ENCODE measurements at regions not wholly inside any gene's neighbourhood (a gene's known extent, or its start where the extent isn't known, plus 50 kb on each side); places are given as distances from the start of the nearest gene placed in this dataset.

GRCh38 chr16:65284626-65285025 lies 162.8 kb upstream of the CDH11 start:
- 26% methylated on average over 6 of the region's 8 CpGs for WGBS (ENCODE audit: insufficient coverage)
- Histone ChIP-seq H3K4me1 (ENCODE audit: control insufficient read depth, insufficient read depth, low read length) (peaks cover 14% of the 10 kb centered on the region), H3K9me3 (replicated peaks; ENCODE audit: control insufficient read depth, low read depth, low read length) (no peaks in the 10 kb centered on the region), H3K36me3 (ENCODE audit: control insufficient read depth, insufficient read depth, low read length) (no peaks in the 10 kb centered on the region), H3K27ac (ENCODE audit: low read length) (no peak overlapping the region), H3K4me3 (ENCODE audit: low read length) (no peak overlapping the region), H3K27me3 (ENCODE audit: control insufficient read depth, insufficient read depth, low read length) (no peaks in the 10 kb centered on the region)
- peak; percentile 33 for DNase-seq

DNA sequence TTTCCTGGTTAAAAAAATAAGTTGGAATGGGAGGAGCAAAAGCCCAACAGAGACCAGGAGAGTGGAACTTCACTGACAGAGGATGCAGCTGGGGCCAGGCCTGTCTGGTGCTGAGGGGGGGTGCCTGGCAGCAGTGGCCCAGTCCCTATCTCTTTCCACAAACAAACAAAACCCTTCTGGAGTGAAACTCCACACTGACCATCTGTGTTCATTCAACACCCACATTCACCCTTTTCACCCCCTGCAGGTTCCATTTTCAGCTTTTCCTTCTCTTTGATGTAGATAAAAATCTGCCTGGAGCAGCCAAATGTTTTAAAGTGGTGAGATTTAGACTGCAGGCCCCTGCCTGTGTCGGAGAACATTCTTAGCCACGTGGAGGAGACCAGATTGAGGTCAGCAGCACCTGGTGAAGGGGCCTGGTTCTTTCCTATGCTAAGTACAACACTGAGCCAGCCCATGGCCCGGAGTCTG lies 161.4 kb upstream of the CDH11 start:
- peaks cover 14% of the 10 kb centered on the region for H3K4me1 ChIP-seq (ENCODE audit: control insufficient read depth, insufficient read depth, low read length)
- peak; percentile 30 for DNase-seq
- H3K27me3 ChIP-seq (ENCODE audit: control insufficient read depth, insufficient read depth, low read length) = no peaks in the 10 kb centered on the region
- no peaks in the 10 kb centered on the region for H3K36me3 ChIP-seq (ENCODE audit: control insufficient read depth, insufficient read depth, low read length)
- no peak overlapping the region for H3K4me3 ChIP-seq (ENCODE audit: low read length)
- no peaks in the 10 kb centered on the region for H3K9me3 ChIP-seq (replicated peaks; ENCODE audit: control insufficient read depth, low read depth, low read length)
- WGBS (ENCODE audit: insufficient coverage) = 36% methylated on average over 2 of the region's 3 CpGs
- H3K27ac ChIP-seq (ENCODE audit: low read length) = no peak overlapping the region

GRCh38 chr16:65281586-65281985 lies 159.7 kb upstream of the CDH11 start:
- Histone ChIP-seq H3K4me3 (ENCODE audit: low read length) (no peak overlapping the region), H3K9me3 (replicated peaks; ENCODE audit: control insufficient read depth, low read depth, low read length) (no peaks in the 10 kb centered on the region), H3K27ac (ENCODE audit: low read length) (no peak overlapping the region), H3K36me3 (ENCODE audit: control insufficient read depth, insufficient read depth, low read length) (no peaks in the 10 kb centered on the region), H3K4me1 (ENCODE audit: control insufficient read depth, insufficient read depth, low read length) (peaks cover 12% of the 10 kb centered on the region), H3K27me3 (ENCODE audit: control insufficient read depth, insufficient read depth, low read length) (no peaks in the 10 kb centered on the region)
- no peak for DNase-seq
- WGBS (ENCODE audit: insufficient coverage) = no CpG with 5 or more reads among the region's 2 CpGs

- 64% methylated on average over 4 of the region's 8 CpGs for WGBS (ENCODE audit: insufficient coverage)
- no peak for DNase-seq
- H3K4me1 ChIP-seq (ENCODE audit: control insufficient read depth, insufficient read depth, low read length) = peaks cover 12% of the 10 kb centered on the region
Observed at GRCh38 chr16:65280845-65281512, 159.1 kb upstream of the CDH11 start.

DNA sequence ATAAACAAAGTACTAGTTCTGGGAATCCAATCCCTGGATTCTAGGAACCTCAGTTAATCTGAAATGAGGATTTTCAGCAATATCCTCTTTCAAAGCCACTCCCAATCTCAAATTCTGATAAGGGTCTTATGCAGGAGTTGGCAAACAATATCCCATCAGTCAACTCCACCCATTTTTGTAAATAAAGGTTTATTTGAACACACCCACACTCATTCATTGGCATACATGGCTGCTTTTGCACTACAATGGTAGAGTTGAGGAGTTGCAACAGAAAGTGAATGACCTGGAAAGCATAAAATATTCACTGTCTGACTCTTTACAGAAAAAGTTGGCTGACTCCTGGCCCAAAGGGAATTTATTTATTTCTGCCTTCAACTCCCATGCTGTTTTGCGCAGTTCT lies 157.7 kb upstream of the CDH11 start:
- H3K36me3 ChIP-seq (ENCODE audit: control insufficient read depth, insufficient read depth, low read length) = no peaks in the 10 kb centered on the region
- H3K27ac ChIP-seq (ENCODE audit: low read length) = no peak overlapping the region
- H3K27me3 ChIP-seq (ENCODE audit: control insufficient read depth, insufficient read depth, low read length) = no peaks in the 10 kb centered on the region
- no peak for DNase-seq
- no peaks in the 10 kb centered on the region for H3K9me3 ChIP-seq (replicated peaks; ENCODE audit: control insufficient read depth, low read depth, low read length)
- H3K4me3 ChIP-seq (ENCODE audit: low read length) = no peak overlapping the region
- H3K4me1 ChIP-seq (ENCODE audit: control insufficient read depth, insufficient read depth, low read length) = peaks cover 7% of the 10 kb centered on the region
- 100% methylated on average over 1 of the region's 1 CpG for WGBS (ENCODE audit: insufficient coverage)

More at GRCh38 chr16:65280845-65281512, 159.1 kb upstream of the CDH11 start:
- Histone ChIP-seq H3K36me3 (ENCODE audit: control insufficient read depth, insufficient read depth, low read length) (no peaks in the 10 kb centered on the region), H3K27me3 (ENCODE audit: control insufficient read depth, insufficient read depth, low read length) (no peaks in the 10 kb centered on the region), H3K9me3 (replicated peaks; ENCODE audit: control insufficient read depth, low read depth, low read length) (no peaks in the 10 kb centered on the region), H3K4me3 (ENCODE audit: low read length) (no peak overlapping the region), H3K27ac (ENCODE audit: low read length) (no peak overlapping the region)

GRCh38 chr16:65278874-65279273 lies 157.0 kb upstream of the CDH11 start:
- 86% methylated on average over 4 of the region's 6 CpGs for WGBS (ENCODE audit: insufficient coverage)
- DNase-seq = no peak

GRCh38 chr16:65274566-65274965 lies 152.7 kb upstream of the CDH11 start:
- no peak for DNase-seq
- H3K27ac ChIP-seq (ENCODE audit: low read length) = no peak overlapping the region
- H3K4me3 ChIP-seq (ENCODE audit: low read length) = no peak overlapping the region
- H3K36me3 ChIP-seq (ENCODE audit: control insufficient read depth, insufficient read depth, low read length) = no peaks in the 10 kb centered on the region
- no peaks in the 10 kb centered on the region for H3K4me1 ChIP-seq (ENCODE audit: control insufficient read depth, insufficient read depth, low read length)
- WGBS (ENCODE audit: insufficient coverage) = 70% methylated on average over 2 of the region's 3 CpGs
- no peaks in the 10 kb centered on the region for H3K9me3 ChIP-seq (replicated peaks; ENCODE audit: control insufficient read depth, low read depth, low read length)
- H3K27me3 ChIP-seq (ENCODE audit: control insufficient read depth, insufficient read depth, low read length) = no peaks in the 10 kb centered on the region

More at GRCh38 chr16:65278874-65279273, 157.0 kb upstream of the CDH11 start:
- Histone ChIP-seq H3K27me3 (ENCODE audit: control insufficient read depth, insufficient read depth, low read length) (no peaks in the 10 kb centered on the region), H3K4me3 (ENCODE audit: low read length) (no peak overlapping the region), H3K27ac (ENCODE audit: low read length) (no peak overlapping the region), H3K9me3 (replicated peaks; ENCODE audit: control insufficient read depth, low read depth, low read length) (no peaks in the 10 kb centered on the region), H3K36me3 (ENCODE audit: control insufficient read depth, insufficient read depth, low read length) (no peaks in the 10 kb centered on the region), H3K4me1 (ENCODE audit: control insufficient read depth, insufficient read depth, low read length) (peaks cover 5% of the 10 kb centered on the region)

DNA sequence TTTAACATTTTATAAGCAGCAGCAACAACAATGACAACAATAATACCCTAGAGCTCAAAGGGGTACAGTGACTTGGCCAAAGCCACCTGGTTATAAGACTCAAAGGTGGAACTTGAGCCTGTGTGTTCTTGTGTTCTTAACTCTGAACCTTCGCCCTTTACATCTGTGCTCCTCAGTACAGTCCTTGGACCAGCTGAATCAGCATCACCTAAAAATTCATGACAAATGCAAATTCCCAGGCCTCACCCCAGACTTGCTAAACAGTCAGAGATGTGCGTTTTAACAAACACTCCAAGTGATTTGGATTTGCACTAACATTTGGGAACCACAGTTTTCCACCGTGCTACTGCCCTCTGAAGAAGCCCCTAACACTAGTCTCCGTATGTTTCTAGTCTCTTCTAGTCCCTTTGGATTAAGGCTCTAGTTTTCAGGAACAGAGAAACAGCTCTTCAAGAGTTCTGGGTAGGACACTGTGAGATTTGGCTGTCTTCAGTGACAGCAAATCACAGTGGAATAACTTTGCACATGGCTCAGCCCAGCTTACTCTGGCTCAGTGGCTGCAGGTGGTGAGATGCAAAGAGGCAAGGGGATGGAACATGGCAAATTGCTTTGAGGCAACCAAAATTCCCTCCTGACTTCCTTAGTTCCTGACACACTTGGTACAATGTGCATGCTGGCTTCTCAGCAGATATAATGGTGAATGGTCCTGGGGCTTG lies 151.0 kb upstream of the CDH11 start:
- no peak for DNase-seq
- 69% methylated on average over 2 of the region's 4 CpGs for WGBS (ENCODE audit: insufficient coverage)

DNA sequence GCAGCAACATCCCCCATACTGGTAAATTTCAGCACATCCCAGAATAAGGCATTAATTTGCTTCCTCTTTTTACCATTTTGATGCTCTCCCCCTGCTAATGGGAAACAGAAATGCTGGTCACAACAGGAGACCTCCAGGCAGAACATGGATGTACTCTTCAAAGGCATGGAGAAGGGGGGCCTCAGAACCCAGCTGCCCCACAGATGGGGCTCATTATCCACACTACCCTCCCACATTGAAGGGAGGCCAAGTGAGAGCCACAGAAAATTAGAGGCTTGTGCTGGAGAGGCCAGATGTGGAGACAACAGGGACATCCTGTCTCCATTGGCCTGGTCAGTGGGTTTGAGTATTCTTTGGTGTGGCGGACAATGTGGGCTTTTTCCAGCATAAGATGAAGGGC lies 150.1 kb upstream of the CDH11 start:
- peak; percentile 15 for DNase-seq
- Histone ChIP-seq H3K27ac (ENCODE audit: low read length) (no peak overlapping the region), H3K9me3 (replicated peaks; ENCODE audit: control insufficient read depth, low read depth, low read length) (no peaks in the 10 kb centered on the region), H3K27me3 (ENCODE audit: control insufficient read depth, insufficient read depth, low read length) (no peaks in the 10 kb centered on the region), H3K4me1 (ENCODE audit: control insufficient read depth, insufficient read depth, low read length) (no peaks in the 10 kb centered on the region), H3K36me3 (ENCODE audit: control insufficient read depth, insufficient read depth, low read length) (no peaks in the 10 kb centered on the region), H3K4me3 (ENCODE audit: low read length) (no peak overlapping the region)
- 67% methylated on average over 1 of the region's 1 CpG for WGBS (ENCODE audit: insufficient coverage)

More for the DNA sequence above, 151.0 kb upstream of the CDH11 start:
- Histone ChIP-seq H3K4me3 (ENCODE audit: low read length) (no peak overlapping the region), H3K27ac (ENCODE audit: low read length) (no peak overlapping the region), H3K9me3 (replicated peaks; ENCODE audit: control insufficient read depth, low read depth, low read length) (no peaks in the 10 kb centered on the region), H3K4me1 (ENCODE audit: control insufficient read depth, insufficient read depth, low read length) (no peaks in the 10 kb centered on the region), H3K27me3 (ENCODE audit: control insufficient read depth, insufficient read depth, low read length) (no peaks in the 10 kb centered on the region), H3K36me3 (ENCODE audit: control insufficient read depth, insufficient read depth, low read length) (no peaks in the 10 kb centered on the region)

DNA sequence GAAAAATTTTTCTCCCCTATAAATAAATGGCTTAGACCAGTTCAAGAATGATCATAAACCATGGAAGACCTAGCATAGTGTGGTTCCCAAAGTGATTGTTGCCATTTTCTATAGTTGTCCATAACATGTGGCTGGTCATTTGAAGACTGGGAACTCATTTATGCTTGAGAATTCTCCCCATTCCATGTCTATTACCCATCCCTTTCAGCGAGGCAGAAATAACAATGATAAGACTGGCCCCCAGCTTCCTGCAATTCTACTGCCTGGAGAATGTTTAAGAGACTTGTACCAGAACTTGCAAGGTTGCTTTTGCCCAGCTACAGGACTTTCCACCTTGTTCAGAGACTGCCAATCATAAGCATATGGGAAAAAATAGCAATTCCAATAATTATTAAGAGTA lies 146.5 kb upstream of the CDH11 start:
- no peak overlapping the region for H3K4me3 ChIP-seq (ENCODE audit: low read length)
- no peaks in the 10 kb centered on the region for H3K9me3 ChIP-seq (replicated peaks; ENCODE audit: control insufficient read depth, low read depth, low read length)
- no peaks in the 10 kb centered on the region for H3K4me1 ChIP-seq (ENCODE audit: control insufficient read depth, insufficient read depth, low read length)
- no peak for DNase-seq
- H3K27ac ChIP-seq (ENCODE audit: low read length) = no peak overlapping the region
- no peaks in the 10 kb centered on the region for H3K36me3 ChIP-seq (ENCODE audit: control insufficient read depth, insufficient read depth, low read length)
- no CpG with 5 or more reads among the region's 1 CpG for WGBS (ENCODE audit: insufficient coverage)
- no peaks in the 10 kb centered on the region for H3K27me3 ChIP-seq (ENCODE audit: control insufficient read depth, insufficient read depth, low read length)

All from muscle of leg (tissue), 3 donors.